Activated T-cell treated with anti-CD3 and anti-CD28 coated beads, Interleukin-2, amount 50 U/mL, for 24 hours (primary cell): ENCODE measurements at regions not wholly inside any gene's neighbourhood (a gene's known extent, or its start where the extent isn't known, plus 50 kb on each side); places are given as distances from the start of the nearest gene placed in this dataset.

ENCODE experiments used
- DNase-seq: peaks from one replicate; pipeline ENCODE4 v3.0.0-alpha.2; 2020
- H3K27ac Mint-ChIP-seq: 2 replicates; pipeline ENCODE4 v1.8.0; 2020; ENCODE audit warnings: mild to moderate bottlenecking, mixed read lengths
- H3K27me3 Mint-ChIP-seq: 2 replicates; pipeline ENCODE4 v1.8.0; 2020; ENCODE audit warnings: mixed read lengths
- H3K36me3 Mint-ChIP-seq: 2 replicates; pipeline ENCODE4 v1.8.0; 2020; ENCODE audit warnings: low read depth, mixed read lengths
- H3K4me1 Mint-ChIP-seq: 2 replicates; pipeline ENCODE4 v1.8.0; 2020; ENCODE audit warnings: low read depth, mixed read lengths
- H3K4me3 Mint-ChIP-seq: 2 replicates; pipeline ENCODE4 v1.8.0; 2020; ENCODE audit warnings: mild to moderate bottlenecking, moderate library complexity, mixed read lengths
- H3K9me3 Mint-ChIP-seq: 2 replicates; pipeline ENCODE4 v1.8.0; 2020; ENCODE audit warnings: mixed read lengths

DNA sequence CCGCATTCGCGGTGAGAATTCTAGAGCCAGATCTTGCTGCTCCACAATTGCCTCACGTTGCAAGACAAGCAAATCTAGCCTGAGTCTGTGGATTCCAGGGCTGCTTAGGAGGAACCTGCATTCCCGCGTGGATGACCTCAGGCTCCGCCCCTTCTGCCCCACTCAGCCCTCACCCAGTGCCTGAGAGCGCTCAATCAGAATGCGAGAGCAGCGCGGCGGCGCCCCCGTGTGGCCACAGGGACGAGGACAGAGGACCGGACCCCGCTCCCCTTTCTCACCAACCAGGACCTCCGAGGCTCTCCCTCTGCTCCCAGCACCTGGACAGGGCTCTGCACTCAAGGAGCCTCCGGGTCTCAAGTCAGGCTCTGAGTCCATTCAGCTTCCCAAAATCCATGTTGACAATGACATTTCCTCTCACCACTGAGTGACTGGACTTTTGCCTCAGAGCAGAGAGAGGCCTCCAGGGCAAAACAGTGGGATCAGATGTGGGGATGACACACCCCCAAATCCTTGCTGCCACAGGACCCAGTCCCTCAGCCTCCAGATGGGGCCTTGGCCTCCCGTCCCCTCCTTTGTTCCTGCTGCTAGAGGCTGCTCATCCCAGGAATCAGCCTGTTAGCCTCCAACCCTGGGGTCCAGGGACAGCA lies 52.0 kb downstream of the RPP21 start:
- Mint-ChIP-seq H3K4me3 (no peak overlapping the region), H3K27me3 (peaks cover 40% of the 10 kb centered on the region)
- DNase-seq, result peak; percentile 92

GRCh38 chr6:30397697-30398096 lies 52.7 kb downstream of the RPP21 start:
- H3K4me1 Mint-ChIP-seq, result peaks cover 4% of the 10 kb centered on the region
- no peaks in the 10 kb centered on the region for H3K9me3 Mint-ChIP-seq
- no peak overlapping the region for H3K4me3 Mint-ChIP-seq
- H3K27ac Mint-ChIP-seq, result no peak overlapping the region
- DNase-seq, result no peak
- H3K36me3 Mint-ChIP-seq, result no peaks in the 10 kb centered on the region
- H3K27me3 Mint-ChIP-seq, result peaks cover 40% of the 10 kb centered on the region

More for the DNA sequence above, 52.0 kb downstream of the RPP21 start:
- H3K9me3 Mint-ChIP-seq, result no peaks in the 10 kb centered on the region
- H3K4me1 Mint-ChIP-seq, result peaks cover 4% of the 10 kb centered on the region
- H3K36me3 Mint-ChIP-seq, result no peaks in the 10 kb centered on the region
- H3K27ac Mint-ChIP-seq, result no peak overlapping the region

GRCh38 chr6:30399390-30400058 lies 54.6 kb downstream of the RPP21 start:
- Mint-ChIP-seq H3K27ac (no peak overlapping the region), H3K4me3 (no peak overlapping the region), H3K27me3 (peaks cover 40% of the 10 kb centered on the region), H3K4me1 (peaks cover 4% of the 10 kb centered on the region), H3K36me3 (no peaks in the 10 kb centered on the region), H3K9me3 (no peaks in the 10 kb centered on the region)
- no peak for DNase-seq

- Mint-ChIP-seq H3K36me3 (no peaks in the 10 kb centered on the region), H3K9me3 (peaks cover 11% of the 10 kb centered on the region), H3K27me3 (peaks cover 67% of the 10 kb centered on the region), H3K4me1 (peaks cover 10% of the 10 kb centered on the region), H3K4me3 (no peak overlapping the region), H3K27ac (no peak overlapping the region)
- DNase-seq, result no peak
These were observed 61.0 kb downstream of the RPP21 start for GRCh38 chr6:30405934-30406333.

DNA sequence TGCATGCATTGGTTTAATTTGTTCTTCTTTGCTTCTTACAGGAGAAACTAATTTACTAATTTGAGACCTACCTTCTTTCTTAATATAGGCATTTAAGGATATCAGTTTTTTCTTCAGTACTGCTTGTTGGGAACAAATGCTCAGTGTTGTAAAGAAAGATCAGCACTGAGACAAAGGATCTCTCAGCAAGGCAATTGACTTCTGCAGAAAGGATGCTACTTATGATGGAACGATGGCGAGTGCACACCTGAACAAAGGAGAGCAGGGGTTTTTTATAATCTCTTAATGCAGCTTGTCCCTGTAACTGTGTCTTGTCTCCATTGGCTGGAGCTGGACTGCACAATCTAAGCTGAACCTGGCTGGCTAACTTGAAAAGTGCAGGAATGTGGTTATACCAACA lies 64.2 kb downstream of the RPP21 start:
- Mint-ChIP-seq H3K4me3 (no peak overlapping the region), H3K9me3 (peaks cover 11% of the 10 kb centered on the region), H3K36me3 (no peaks in the 10 kb centered on the region), H3K4me1 (peaks cover 17% of the 10 kb centered on the region), H3K27ac (no peak overlapping the region), H3K27me3 (peaks cover 92% of the 10 kb centered on the region)
- no peak for DNase-seq

- DNase-seq, result peak; percentile 74
- H3K27ac Mint-ChIP-seq, result no peak overlapping the region
- H3K27me3 Mint-ChIP-seq, result peaks cover 84% of the 10 kb centered on the region
- H3K36me3 Mint-ChIP-seq, result no peaks in the 10 kb centered on the region
- H3K9me3 Mint-ChIP-seq, result peaks cover 11% of the 10 kb centered on the region
- no peak overlapping the region for H3K4me3 Mint-ChIP-seq
- peaks cover 8% of the 10 kb centered on the region for H3K4me1 Mint-ChIP-seq
These were observed 66.7 kb downstream of the RPP21 start for GRCh38 chr6:30411515-30412207.

- no peak overlapping the region for H3K4me3 Mint-ChIP-seq
- no peaks in the 10 kb centered on the region for H3K4me1 Mint-ChIP-seq
- peaks cover 66% of the 10 kb centered on the region for H3K27me3 Mint-ChIP-seq
These were observed 70.9 kb upstream of the HLA-E start for GRCh38 chr6:30418448-30418847.

GRCh38 chr6:30424549-30424948 lies 64.8 kb upstream of the HLA-E start:
- Mint-ChIP-seq H3K4me1 (peaks cover 4% of the 10 kb centered on the region), H3K4me3 (no peak overlapping the region), H3K27ac (no peak overlapping the region), H3K36me3 (no peaks in the 10 kb centered on the region), H3K9me3 (no peaks in the 10 kb centered on the region), H3K27me3 (peaks cover 72% of the 10 kb centered on the region)
- no peak for DNase-seq

More at GRCh38 chr6:30418448-30418847, 70.9 kb upstream of the HLA-E start:
- DNase-seq, result no peak
- Mint-ChIP-seq H3K9me3 (no peaks in the 10 kb centered on the region), H3K36me3 (no peaks in the 10 kb centered on the region), H3K27ac (no peak overlapping the region)
